ENCODE measurements at regions not wholly inside any gene's neighbourhood (a gene's known extent, or its start where the extent isn't known, plus 50 kb on each side); places are given as distances from the start of the nearest gene placed in this dataset.

DNA sequence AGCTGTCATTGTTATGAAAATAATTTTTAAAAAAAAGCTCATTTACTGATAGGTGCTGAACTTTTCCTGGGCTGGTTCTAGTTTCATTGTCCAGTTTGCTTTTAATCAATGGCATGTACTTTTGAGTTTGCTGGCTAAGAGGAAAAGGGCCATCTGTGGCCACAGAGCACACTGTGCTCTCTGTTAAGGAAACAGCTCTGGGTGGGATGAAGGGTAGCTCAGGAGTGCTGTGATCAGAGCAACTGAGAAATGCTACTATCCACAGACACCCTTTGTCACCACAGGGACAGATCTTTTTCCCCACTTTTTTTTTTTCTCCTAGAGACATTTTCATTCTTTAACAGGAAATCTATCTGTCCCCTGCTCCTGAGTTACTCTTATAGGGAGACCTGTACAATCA, 387.1 kb upstream of the PRICKLE1 start:
- TF ChIP-seq, protein P1, sequence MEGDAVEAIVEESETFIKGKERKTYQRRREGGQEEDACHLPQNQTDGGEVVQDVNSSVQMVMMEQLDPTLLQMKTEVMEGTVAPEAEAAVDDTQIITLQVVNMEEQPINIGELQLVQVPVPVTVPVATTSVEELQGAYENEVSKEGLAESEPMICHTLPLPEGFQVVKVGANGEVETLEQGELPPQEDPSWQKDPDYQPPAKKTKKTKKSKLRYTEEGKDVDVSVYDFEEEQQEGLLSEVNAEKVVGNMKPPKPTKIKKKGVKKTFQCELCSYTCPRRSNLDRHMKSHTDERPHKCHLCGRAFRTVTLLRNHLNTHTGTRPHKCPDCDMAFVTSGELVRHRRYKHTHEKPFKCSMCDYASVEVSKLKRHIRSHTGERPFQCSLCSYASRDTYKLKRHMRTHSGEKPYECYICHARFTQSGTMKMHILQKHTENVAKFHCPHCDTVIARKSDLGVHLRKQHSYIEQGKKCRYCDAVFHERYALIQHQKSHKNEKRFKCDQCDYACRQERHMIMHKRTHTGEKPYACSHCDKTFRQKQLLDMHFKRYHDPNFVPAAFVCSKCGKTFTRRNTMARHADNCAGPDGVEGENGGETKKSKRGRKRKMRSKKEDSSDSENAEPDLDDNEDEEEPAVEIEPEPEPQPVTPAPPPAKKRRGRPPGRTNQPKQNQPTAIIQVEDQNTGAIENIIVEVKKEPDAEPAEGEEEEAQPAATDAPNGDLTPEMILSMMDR (IDR thresholded peaks at IDR 0.05), result no peak
- TF ChIP-seq EZH2 (IDR thresholded peaks at IDR 0.05) (no peak), EZH2phosphoT487 (IDR thresholded peaks at IDR 0.05) (no peak)
